SK-N-SH treated with all-trans-retinoic acid at 6 μM for 48 hours (cell line): ENCODE measurements at regions not wholly inside any gene's neighbourhood (a gene's known extent, or its start where the extent isn't known, plus 50 kb on each side); places are given as distances from the start of the nearest gene placed in this dataset.

ENCODE experiments used
- ARNTL ChIP-seq: fragments of 450-650 bp; formaldehyde crosslinking; IDR thresholded peaks from 2 replicates; pipeline ENCODE4 v1.5.0; 2020; ENCODE audit warnings: low read depth, mild to moderate bottlenecking, moderate library complexity, borderline replicate concordance
- ESRRG ChIP-seq: fragments of 250-450 bp; sonication (Bioruptor Pico); IDR thresholded peaks from 2 replicates; pipeline ENCODE4 v1.6.1; 2021; ENCODE audit warnings: mild to moderate bottlenecking
- ISL1 ChIP-seq: fragments of 250-450 bp; sonication (Bioruptor Pico); IDR thresholded peaks from 2 replicates; pipeline ENCODE4 v2.1.2; 2022; ENCODE audit warnings: mild to moderate bottlenecking, moderate library complexity
- TOX ChIP-seq: fragments of 250-450 bp; sonication (Bioruptor Pico); IDR thresholded peaks from 2 replicates; pipeline ENCODE4 v1.8.0; 2021; ENCODE audit warnings: mild to moderate bottlenecking, moderate library complexity, borderline replicate concordance
- ZNF565 ChIP-seq: fragments of 450-650 bp; formaldehyde crosslinking; conservative IDR thresholded peaks from 2 replicates; pipeline ENCODE4 v1.5.0; 2020; ENCODE audit warnings: low read depth, mild to moderate bottlenecking, moderate library complexity
- ZNF8 ChIP-seq: fragments of 450-650 bp; formaldehyde crosslinking; IDR thresholded peaks from 2 replicates; pipeline ENCODE4 v1.5.0; 2020; ENCODE audit warnings: mild to moderate bottlenecking, moderate library complexity
- TF ChIP-seq, protein P1 (sequence below): fragments of 250-450 bp; sonication (Bioruptor Pico); IDR thresholded peaks from 2 replicates; pipeline ENCODE4 v1.8.0; 2020; ENCODE audit warnings: mild to moderate bottlenecking, moderate library complexity, borderline replicate concordance
- TF ChIP-seq, protein P2 (sequence below): fragments of 250-450 bp; sonication (Bioruptor Pico); IDR thresholded peaks from 2 replicates; pipeline ENCODE4 v1.5.0; 2020; ENCODE audit warnings: mild to moderate bottlenecking, moderate library complexity

DNA sequence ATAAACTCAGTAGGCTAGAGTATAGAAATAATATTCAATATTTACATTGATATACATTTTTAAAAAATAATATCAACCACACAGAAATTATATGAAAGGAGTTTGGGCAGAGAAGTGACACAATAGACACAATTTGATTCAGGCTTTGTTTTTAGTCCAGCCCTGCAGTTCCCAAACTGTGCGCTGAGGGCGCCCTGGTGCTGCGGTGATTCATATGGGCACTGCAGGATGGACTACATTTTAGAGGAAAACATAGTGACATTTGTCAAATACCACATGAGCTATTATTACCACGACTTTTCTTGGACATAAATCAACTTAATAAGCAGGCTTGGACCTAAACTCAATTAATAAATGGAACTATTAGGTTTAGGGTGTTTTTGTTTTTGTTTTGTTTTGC, 364.3 kb upstream of the ID4 start:
- TF ChIP-seq ZNF565 (CRISPR knock-in tag) = no peak
- no peak for TF ChIP-seq ISL1 (CRISPR knock-in tag)
- TF ChIP-seq ARNTL (CRISPR knock-in tag) = no peak
- TF ChIP-seq, protein P1, sequence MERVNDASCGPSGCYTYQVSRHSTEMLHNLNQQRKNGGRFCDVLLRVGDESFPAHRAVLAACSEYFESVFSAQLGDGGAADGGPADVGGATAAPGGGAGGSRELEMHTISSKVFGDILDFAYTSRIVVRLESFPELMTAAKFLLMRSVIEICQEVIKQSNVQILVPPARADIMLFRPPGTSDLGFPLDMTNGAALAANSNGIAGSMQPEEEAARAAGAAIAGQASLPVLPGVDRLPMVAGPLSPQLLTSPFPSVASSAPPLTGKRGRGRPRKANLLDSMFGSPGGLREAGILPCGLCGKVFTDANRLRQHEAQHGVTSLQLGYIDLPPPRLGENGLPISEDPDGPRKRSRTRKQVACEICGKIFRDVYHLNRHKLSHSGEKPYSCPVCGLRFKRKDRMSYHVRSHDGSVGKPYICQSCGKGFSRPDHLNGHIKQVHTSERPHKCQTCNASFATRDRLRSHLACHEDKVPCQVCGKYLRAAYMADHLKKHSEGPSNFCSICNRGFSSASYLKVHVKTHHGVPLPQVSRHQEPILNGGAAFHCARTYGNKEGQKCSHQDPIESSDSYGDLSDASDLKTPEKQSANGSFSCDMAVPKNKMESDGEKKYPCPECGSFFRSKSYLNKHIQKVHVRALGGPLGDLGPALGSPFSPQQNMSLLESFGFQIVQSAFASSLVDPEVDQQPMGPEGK (CRISPR knock-in tag) = no peak
- TF ChIP-seq ZNF8 (CRISPR knock-in tag) = no peak
- TF ChIP-seq ESRRG (CRISPR knock-in tag) = no peak
- TF ChIP-seq, protein P2, sequence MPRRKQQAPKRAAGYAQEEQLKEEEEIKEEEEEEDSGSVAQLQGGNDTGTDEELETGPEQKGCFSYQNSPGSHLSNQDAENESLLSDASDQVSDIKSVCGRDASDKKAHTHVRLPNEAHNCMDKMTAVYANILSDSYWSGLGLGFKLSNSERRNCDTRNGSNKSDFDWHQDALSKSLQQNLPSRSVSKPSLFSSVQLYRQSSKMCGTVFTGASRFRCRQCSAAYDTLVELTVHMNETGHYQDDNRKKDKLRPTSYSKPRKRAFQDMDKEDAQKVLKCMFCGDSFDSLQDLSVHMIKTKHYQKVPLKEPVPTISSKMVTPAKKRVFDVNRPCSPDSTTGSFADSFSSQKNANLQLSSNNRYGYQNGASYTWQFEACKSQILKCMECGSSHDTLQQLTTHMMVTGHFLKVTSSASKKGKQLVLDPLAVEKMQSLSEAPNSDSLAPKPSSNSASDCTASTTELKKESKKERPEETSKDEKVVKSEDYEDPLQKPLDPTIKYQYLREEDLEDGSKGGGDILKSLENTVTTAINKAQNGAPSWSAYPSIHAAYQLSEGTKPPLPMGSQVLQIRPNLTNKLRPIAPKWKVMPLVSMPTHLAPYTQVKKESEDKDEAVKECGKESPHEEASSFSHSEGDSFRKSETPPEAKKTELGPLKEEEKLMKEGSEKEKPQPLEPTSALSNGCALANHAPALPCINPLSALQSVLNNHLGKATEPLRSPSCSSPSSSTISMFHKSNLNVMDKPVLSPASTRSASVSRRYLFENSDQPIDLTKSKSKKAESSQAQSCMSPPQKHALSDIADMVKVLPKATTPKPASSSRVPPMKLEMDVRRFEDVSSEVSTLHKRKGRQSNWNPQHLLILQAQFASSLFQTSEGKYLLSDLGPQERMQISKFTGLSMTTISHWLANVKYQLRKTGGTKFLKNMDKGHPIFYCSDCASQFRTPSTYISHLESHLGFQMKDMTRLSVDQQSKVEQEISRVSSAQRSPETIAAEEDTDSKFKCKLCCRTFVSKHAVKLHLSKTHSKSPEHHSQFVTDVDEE = no peak
- no peak for TF ChIP-seq TOX (CRISPR knock-in tag)
